ENCODE measurements at regions not wholly inside any gene's neighbourhood (a gene's known extent, or its start where the extent isn't known, plus 50 kb on each side); places are given as distances from the start of the nearest gene placed in this dataset.
"Not testable (repeated sequence)": the region's sequence is repeated elsewhere in the genome, so short reads cannot be mapped to it uniquely, and the experiment has no call there.

DNA sequence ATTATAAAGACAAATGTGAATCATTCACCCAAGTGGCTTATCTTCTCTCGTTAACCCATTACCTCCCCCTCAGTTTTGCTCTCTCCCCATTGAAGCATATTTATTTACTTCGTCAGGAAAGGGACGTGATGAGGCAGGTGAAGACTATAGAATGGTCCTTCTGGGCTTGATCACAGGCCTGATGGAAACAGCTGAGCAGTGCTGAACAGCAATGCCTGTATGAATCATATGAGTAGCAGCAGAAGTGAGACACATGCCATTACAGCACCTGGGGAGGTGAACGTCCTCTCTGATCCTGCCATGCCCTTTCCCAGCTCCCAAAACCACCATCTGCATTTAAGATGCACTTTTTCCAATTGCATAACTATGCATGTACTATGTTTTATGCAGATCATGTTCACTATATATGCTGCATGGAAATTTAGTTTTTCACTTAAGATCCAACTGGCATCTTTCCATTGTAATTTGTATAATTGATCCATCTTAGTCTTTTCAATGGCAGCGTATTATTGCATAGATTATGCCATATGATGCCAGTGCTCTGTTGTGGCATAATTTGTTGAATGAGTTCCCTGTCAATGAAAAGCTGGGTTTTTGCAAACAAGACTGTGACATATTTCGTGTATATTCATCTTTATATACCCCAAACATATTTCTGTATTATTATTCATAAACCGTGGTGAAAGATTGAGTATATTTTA, 105.3 kb downstream of the CXCL12 start:
- CTCF ChIA-PET: no interaction called here
- Mint-ChIP-seq H3K9me3 (ENCODE audit: low read depth) (no peaks in the 10 kb centered on the region), H3K4me1 (no peaks in the 10 kb centered on the region), H3K4me3 (no peak overlapping the region), H3K27ac (no peak overlapping the region), H3K27me3 (no peaks in the 10 kb centered on the region), H3K36me3 (no peaks in the 10 kb centered on the region)
- ATAC-seq: no peak
- DNase-seq: no peak

DNA sequence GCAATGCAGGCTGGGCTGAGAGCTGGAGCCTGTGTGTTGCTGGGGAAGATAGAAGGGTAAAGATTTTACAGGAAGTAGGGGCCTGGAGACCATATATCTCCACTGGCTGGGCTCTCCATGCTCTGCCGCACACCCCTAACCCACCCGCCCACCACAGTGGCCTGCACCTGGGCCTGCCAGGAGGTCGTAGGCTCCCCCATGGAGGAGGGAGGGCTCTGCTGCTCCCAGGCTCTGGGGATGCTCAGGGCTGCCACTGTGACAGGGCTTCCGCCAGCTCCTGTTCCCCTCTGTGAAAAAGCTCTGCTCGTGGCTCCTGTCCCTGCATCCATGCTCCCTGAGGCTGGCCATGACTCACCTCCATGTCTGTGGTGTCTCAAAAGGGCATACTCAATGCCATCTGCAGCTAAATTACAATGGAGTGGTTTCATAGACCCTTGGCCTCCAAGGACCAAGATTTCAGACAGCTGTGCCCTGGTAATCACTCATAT, 106.0 kb downstream of the CXCL12 start:
- Mint-ChIP-seq H3K9me3 (ENCODE audit: low read depth) (no peaks in the 10 kb centered on the region), H3K36me3 (no peaks in the 10 kb centered on the region), H3K27me3 (no peaks in the 10 kb centered on the region), H3K4me3 (no peak overlapping the region), H3K27ac (no peak overlapping the region), H3K4me1 (no peaks in the 10 kb centered on the region)
- DNase-seq (no peak), ATAC-seq (no peak)
- CTCF ChIA-PET: no interaction called here

DNA sequence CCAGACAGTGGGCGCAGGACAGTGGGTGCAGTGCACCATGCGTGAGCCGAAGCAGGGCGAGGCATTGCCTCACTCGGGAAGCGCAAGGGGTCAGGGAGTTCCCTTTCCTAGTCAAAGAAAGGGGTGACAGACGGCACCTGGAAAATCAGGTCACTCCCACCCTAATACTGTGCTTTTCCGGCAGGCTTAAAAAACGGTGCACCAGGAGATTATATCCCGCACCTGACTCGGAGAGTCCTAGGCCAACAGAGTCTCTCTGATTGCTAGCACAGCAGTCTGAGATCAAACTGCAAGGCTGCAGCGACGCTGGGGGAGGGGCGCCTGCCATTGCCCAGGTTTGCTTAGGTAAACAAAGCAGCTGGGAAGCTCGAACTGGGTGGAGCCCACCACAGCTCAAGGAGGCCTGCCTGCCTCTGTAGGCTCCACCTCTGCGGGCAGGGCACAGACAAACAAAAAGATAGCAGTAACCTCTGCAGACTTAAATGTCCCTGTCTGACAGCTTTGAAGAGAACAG, 116.4 kb downstream of the CXCL12 start:
- H3K4me3 Mint-ChIP-seq; H3K36me3 Mint-ChIP-seq; ATAC-seq; H3K4me1 Mint-ChIP-seq; CTCF ChIA-PET; H3K9me3 Mint-ChIP-seq (ENCODE audit: low read depth); H3K27ac Mint-ChIP-seq; DNase-seq; H3K27me3 Mint-ChIP-seq: not testable (repeated sequence)

DNA sequence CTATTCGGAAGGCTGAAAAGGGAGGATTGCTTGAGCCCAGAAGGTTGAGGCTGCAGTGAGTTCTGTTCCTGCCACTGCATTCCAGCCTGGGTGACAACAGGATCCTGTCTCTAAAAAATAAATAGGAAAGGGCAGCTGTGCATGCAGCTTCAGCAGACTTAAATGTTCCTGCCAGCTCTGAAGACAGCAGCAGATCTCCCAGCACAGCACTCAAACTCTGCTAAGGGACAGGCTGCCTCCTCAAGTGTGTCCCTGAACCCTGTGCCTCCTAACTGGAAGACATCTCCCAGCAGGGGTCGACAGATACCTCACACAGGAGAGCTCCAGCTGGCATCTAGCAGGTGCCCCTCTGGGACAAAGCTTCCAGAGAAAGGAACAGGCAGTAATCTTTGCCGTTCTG, 117.9 kb downstream of the CXCL12 start:
- Mint-ChIP-seq H3K9me3 (ENCODE audit: low read depth) (peaks cover 2% of the 10 kb centered on the region), H3K27ac (no peak overlapping the region), H3K27me3 (no peaks in the 10 kb centered on the region), H3K4me1 (no peaks in the 10 kb centered on the region), H3K4me3 (no peak overlapping the region), H3K36me3 (no peaks in the 10 kb centered on the region)
- ATAC-seq (no peak), DNase-seq (no peak)
- CTCF ChIA-PET: no interaction called here

DNA sequence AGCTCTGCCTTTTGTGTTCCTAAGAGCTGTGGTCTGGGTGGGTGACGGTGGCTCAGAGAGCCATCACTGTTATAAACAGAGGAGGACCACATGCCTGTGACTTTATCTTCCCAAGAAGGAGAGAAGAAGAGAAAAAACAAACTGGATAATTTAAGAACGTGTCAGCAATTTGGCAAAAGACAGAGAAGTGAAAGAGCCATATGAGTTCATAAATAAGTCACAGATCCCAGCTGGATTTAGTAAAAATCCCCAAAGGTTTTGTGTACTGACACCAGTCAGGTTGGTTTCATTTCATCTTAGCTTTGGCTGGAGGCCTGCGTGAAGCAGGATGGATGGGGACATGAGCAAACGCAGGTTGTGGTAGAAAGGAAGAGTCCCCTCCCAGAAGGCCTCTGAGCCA, 120.7 kb downstream of the CXCL12 start:
- H3K4me1 Mint-ChIP-seq: peaks cover 2% of the 10 kb centered on the region
- no peak overlapping the region for H3K4me3 Mint-ChIP-seq
- ATAC-seq: no peak
- CTCF ChIA-PET: no interaction called here
- H3K27ac Mint-ChIP-seq: no peak overlapping the region
- DNase-seq: no peak
- no peaks in the 10 kb centered on the region for H3K27me3 Mint-ChIP-seq
- H3K9me3 Mint-ChIP-seq (ENCODE audit: low read depth): peaks cover 2% of the 10 kb centered on the region
- no peaks in the 10 kb centered on the region for H3K36me3 Mint-ChIP-seq

DNA sequence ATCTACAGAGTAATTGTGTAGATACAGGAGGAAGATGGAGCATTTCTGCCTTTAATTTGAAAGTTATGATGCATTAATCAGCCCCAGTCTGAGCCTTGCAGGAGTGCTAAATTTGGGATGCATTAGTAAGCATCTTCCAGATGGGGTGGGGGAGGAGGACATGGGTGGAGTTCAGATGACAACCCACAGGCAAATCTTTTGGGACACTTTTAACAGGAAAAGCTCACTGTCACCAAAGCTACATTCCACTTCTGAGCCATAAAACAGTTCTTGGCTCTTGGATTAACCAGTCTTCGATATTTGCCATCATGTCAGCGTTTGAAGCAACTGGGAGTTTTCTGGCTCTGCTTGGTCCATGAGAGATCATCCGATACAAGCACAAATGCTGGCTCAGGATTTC, 121.1 kb downstream of the CXCL12 start:
- H3K27ac Mint-ChIP-seq: no peak overlapping the region
- H3K27me3 Mint-ChIP-seq: no peaks in the 10 kb centered on the region
- CTCF ChIA-PET: no interaction called here
- H3K4me1 Mint-ChIP-seq: peaks cover 2% of the 10 kb centered on the region
- H3K9me3 Mint-ChIP-seq (ENCODE audit: low read depth): peaks cover 2% of the 10 kb centered on the region
- ATAC-seq: no peak
- no peaks in the 10 kb centered on the region for H3K36me3 Mint-ChIP-seq
- no peak overlapping the region for H3K4me3 Mint-ChIP-seq
- no peak for DNase-seq

DNA sequence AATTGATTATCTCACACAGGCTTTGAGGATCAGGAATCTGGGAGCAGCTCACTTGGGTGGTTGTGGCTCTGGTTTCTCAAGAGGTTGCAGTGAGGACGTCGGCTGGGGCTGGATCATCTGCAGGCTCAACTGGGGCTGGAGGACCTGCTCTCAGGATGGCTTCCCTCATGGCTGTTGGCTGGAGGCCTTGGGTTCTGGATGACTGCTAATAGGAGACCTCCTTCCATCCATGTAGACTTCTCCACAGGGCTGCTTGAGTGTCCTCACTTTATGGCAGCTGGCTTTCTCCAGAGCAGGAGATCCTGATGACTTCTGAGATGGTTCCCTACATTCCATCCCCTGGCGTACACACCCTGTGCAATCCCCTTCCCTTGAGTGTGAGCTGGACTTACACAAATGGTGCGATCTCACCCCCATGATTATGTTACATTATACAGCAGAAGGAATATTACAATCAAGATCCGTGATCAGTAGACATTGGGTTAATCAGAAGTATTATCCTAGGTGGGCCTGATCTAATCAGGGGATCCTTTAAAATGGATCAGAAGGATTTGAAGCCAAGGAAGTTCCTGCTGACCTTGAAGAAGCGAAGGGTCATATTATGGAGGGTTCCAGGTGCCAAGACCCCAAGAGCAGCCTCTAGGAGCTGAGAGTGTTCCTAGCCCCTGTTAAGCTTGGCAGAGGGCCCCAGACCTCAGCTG, 122.2 kb downstream of the CXCL12 start:
- Mint-ChIP-seq H3K4me3 (no peak overlapping the region), H3K27me3 (no peaks in the 10 kb centered on the region), H3K27ac (no peak overlapping the region), H3K4me1 (peaks cover 2% of the 10 kb centered on the region), H3K36me3 (no peaks in the 10 kb centered on the region), H3K9me3 (ENCODE audit: low read depth) (peaks cover under 1% of the 10 kb centered on the region)
- no peak for ATAC-seq
- CTCF ChIA-PET: interaction anchor here (0.7 kb wide), 1 partner anchor 661 kb away, joined by 3 read pairs; no protein-coding TSS in a partner anchor
- DNase-seq: no peak

DNA sequence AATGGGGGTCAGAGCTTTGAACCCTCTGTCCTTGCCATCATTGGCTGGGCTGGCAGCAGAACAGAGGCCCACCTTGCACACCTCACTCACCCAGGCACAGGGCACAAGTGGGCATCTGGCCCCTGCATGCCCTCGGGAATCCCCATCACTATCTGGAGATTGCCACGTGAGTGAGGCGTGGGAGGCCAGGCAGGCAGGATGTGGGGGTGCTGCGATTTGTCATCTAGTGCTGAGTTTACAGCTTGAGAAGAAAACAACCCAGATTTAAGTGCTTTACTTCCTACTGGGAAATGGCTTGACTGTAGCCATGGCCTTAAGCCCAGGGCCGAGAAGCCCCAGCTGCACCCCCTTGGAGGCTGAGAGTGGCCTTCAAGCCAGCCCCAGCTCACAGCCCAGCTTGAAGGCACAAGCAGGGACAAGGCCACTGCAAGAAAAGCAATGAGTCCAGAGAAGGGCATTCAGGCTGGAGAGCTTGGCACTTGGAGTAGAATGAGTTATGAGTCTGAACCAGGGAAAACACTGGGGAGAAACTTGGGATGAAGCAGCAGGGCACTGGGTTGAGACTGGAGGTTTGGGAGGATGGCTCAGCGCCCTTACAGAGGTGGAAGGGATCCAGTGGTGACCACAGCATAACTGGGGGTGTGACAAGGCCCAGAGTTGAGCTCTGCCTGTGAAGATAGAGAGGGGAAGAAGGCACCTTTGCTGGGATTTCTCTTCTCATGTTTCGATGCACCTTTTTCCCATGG, 123.0 kb downstream of the CXCL12 start:
- CTCF ChIA-PET: interaction anchor here (0.7 kb wide), 1 partner anchor 662 kb away, joined by 3 read pairs; no protein-coding TSS in a partner anchor
- H3K4me3 Mint-ChIP-seq: no peak overlapping the region
- H3K27ac Mint-ChIP-seq: no peak overlapping the region
- no peak for ATAC-seq
- no peak for DNase-seq
- H3K4me1 Mint-ChIP-seq: peaks cover 2% of the 10 kb centered on the region
- no peaks in the 10 kb centered on the region for H3K9me3 Mint-ChIP-seq (ENCODE audit: low read depth)
- H3K27me3 Mint-ChIP-seq: no peaks in the 10 kb centered on the region
- no peaks in the 10 kb centered on the region for H3K36me3 Mint-ChIP-seq

DNA sequence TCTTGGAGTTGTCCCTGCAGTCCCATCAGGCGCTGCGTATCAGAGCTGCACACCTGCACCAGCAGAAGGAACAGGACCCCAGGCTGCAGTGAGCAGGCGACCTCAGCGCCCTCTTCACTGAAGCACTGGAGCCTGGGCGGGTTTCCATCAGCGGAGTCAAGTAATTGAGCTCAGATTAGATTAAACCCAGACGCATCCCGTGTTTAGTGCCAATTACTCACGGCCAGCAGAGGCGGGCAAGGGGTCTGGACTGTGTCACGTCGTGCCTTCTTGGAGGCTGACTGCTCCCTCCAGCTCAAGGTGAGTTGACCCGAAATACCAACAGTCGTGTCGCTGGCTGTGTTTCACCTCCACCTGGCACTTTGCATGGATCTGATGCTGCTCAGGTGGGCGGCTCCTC, 123.6 kb downstream of the CXCL12 start:
- CTCF ChIA-PET: no interaction called here
- no peak for ATAC-seq
- no peak for DNase-seq
- Mint-ChIP-seq H3K27me3 (no peaks in the 10 kb centered on the region), H3K27ac (no peak overlapping the region), H3K4me3 (no peak overlapping the region), H3K9me3 (ENCODE audit: low read depth) (no peaks in the 10 kb centered on the region), H3K36me3 (no peaks in the 10 kb centered on the region), H3K4me1 (peaks cover 2% of the 10 kb centered on the region)

DNA sequence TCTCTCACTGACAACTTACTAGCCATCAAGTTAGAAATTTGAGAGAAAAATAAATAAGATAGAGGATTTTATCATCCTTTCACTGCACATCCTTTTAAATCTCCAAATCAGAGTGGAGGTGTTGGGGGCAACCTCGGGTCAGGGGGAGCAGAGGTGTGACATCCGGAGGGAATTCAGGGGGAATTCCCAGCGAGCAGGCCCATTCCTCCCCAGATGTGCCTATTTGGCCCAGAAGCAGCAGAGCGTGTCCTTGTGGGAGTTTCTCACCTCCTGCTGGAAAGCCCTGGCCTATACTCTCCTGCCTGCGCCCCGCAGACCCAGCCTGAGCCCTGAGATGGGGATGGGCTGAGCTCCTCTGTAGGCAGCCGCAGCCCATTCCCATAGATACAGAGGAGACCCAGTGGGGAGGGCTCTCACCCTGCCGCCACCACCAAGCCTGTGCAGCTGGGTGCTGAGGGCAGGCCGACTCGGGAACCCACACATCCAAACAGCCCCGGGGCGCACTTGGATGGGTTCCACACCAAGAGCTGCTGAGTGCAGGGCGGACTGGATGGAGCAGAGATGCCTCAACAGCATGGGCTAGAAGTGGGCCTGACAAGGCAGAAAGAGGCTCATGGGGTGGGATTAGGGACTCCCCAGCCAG, 124.5 kb downstream of the CXCL12 start:
- ATAC-seq (no peak), DNase-seq (no peak)
- Mint-ChIP-seq H3K9me3 (ENCODE audit: low read depth) (no peaks in the 10 kb centered on the region), H3K4me3 (no peak overlapping the region), H3K4me1 (peaks cover 2% of the 10 kb centered on the region), H3K27me3 (no peaks in the 10 kb centered on the region), H3K27ac (no peak overlapping the region), H3K36me3 (no peaks in the 10 kb centered on the region)
- CTCF ChIA-PET: no interaction called here

DNA sequence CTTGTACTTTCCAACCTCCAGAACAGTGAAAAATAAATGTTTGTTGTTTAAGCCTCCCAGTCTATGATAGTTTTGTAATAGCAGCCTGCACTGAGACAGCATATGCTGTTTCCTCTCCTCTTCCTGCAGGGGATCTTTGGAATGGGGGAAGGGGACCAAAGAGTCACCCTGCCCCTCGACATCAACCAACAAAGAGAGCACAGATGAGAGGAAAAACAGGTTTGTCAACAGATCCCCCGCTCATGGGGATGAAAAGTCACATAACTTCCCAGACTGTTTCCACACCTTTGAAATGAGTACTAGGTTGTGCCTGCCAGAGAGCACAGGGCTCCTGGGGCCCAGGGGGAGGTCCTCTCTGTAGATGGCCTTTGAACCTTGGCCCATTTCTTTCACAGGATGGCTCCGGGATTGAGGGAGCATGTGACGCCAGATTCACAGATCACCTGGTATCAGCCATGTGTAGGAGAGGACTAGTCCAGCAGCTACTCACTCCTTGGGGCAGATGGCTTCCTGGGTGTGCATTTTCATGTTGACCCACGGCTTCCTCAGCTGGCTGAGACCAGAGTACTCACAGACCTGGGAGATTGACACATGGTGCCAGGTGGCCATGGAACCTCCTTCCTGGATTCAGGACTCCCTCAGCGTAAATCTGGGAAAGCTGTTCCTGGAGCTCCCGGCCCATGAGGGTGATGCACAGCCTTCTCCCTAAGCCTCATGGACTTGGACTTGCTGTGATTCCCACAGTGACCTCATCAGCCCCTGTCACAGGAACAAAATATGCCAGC, 125.6 kb downstream of the CXCL12 start:
- Mint-ChIP-seq H3K36me3 (no peaks in the 10 kb centered on the region), H3K4me3 (no peak overlapping the region), H3K4me1 (peaks cover 2% of the 10 kb centered on the region), H3K27me3 (no peaks in the 10 kb centered on the region), H3K27ac (no peak overlapping the region), H3K9me3 (ENCODE audit: low read depth) (no peaks in the 10 kb centered on the region)
- DNase-seq (no peak), ATAC-seq (no peak)
- CTCF ChIA-PET: no interaction called here

DNA sequence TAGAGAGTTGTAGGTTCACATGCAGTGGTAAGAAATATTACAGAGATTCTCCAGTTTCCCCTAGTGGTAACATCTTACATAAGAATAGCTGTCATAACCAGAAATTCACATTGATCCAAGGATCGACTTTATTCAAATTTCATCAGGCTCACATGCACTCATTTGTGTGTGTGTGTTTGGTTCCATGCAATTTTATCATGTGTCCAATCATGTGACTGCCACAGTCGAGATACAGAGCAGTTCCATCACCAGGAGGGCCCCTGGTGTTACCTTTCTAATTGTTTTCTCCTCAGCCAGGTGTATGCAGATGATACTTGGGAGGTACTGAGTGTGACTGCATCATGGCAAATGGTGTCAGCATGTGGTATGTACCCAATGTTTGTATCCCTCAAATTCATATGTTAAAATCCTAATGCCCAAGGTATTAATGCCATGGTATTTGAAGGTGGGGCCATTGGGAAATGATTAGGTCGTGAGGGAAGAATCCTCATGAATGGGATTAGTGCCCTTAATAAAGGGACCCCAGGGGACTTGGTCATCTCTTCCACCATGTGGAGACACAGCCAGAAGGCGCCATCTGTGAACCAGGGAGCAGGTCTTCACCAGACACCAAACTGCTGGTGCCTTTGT, 126.3 kb downstream of the CXCL12 start:
- CTCF ChIA-PET: no interaction called here
- Mint-ChIP-seq H3K4me3 (no peak overlapping the region), H3K27me3 (no peaks in the 10 kb centered on the region), H3K9me3 (ENCODE audit: low read depth) (no peaks in the 10 kb centered on the region), H3K27ac (no peak overlapping the region), H3K36me3 (no peaks in the 10 kb centered on the region), H3K4me1 (peaks cover 2% of the 10 kb centered on the region)
- ATAC-seq: no peak
- DNase-seq: no peak
